ENCODE measurements at regions not wholly inside any gene's neighbourhood (a gene's known extent, or its start where the extent isn't known, plus 50 kb on each side); places are given as distances from the start of the nearest gene placed in this dataset.

- H3K27ac ChIP-seq, result no peak overlapping the region
- no peak for TF ChIP-seq CTCF (conservative IDR thresholded peaks at IDR 0.05)
Measured at GRCh38 chr4:16450724-16451123, 224.5 kb upstream of the TAPT1 start.

GRCh38 chr4:16450031-16450430 is 223.8 kb upstream of the TAPT1 start:
- H3K27ac ChIP-seq, result no peak overlapping the region
- TF ChIP-seq CTCF (conservative IDR thresholded peaks at IDR 0.05), result no peak

GRCh38 chr4:16449406-16449805 is 223.1 kb upstream of the TAPT1 start:
- no peak overlapping the region for H3K27ac ChIP-seq
- TF ChIP-seq CTCF (conservative IDR thresholded peaks at IDR 0.05), result no peak

- H3K27ac ChIP-seq, result no peak overlapping the region
- TF ChIP-seq CTCF (conservative IDR thresholded peaks at IDR 0.05), result no peak
Measured at GRCh38 chr4:16448241-16448840, 222.1 kb upstream of the TAPT1 start.

- H3K27ac ChIP-seq, result no peak overlapping the region
- TF ChIP-seq CTCF (conservative IDR thresholded peaks at IDR 0.05), result peak; percentile 76
Measured at GRCh38 chr4:16443504-16444088, 217.3 kb upstream of the TAPT1 start.

GRCh38 chr4:16442296-16442695 is 216.0 kb upstream of the TAPT1 start:
- TF ChIP-seq CTCF (conservative IDR thresholded peaks at IDR 0.05), result no peak
- H3K27ac ChIP-seq, result no peak overlapping the region

- H3K27ac ChIP-seq, result no peak overlapping the region
- TF ChIP-seq CTCF (conservative IDR thresholded peaks at IDR 0.05), result no peak
Measured at GRCh38 chr4:16439768-16440167, 213.5 kb upstream of the TAPT1 start.

Data from VCaP (cell line).